HCT116 (cell line): ENCODE measurements at regions not wholly inside any gene's neighbourhood (a gene's known extent, or its start where the extent isn't known, plus 50 kb on each side); places are given as distances from the start of the nearest gene placed in this dataset.

Experiments used
- ATF3 ChIP-seq: IDR thresholded peaks from 2 replicates; pipeline ENCODE4 v1.6.1; 2012
- CBX3 ChIP-seq: IDR thresholded peaks from 2 replicates; pipeline ENCODE4 v1.6.1; 2012; ENCODE audit warnings: low read depth
- CTCF ChIP-seq, 3 experiments: fragments of 200-600 bp in 1 of 3; sonication (generic) in 1 of 3; IDR thresholded peaks in 2 of 3; conservative IDR thresholded peaks in 1 of 3; 2 replicates each; pipeline ENCODE4 v1.5.1; 2012 to 2017; ENCODE audit warnings: low read depth in 2 of 3, low read length in 2 of 3, antibody characterized with exemption in 1 of 3, borderline replicate concordance in 1 of 3, control low read depth in 1 of 3, mild to moderate bottlenecking in 1 of 3, mixed read lengths in 1 of 3, mixed run types in 1 of 3, moderate library complexity in 1 of 3; ENCODE audit not compliant: insufficient read depth in 1 of 3
- EGR1 ChIP-seq: IDR thresholded peaks from 2 replicates; pipeline ENCODE4 v1.6.1; 2012; ENCODE audit warnings: low read depth
- EZH2 ChIP-seq: fragments of 200-600 bp; sonication (generic); IDR thresholded peaks from 2 replicates; pipeline ENCODE4 v1.6.1; 2017; ENCODE audit warnings: antibody characterized with exemption, mixed run types
- JUND ChIP-seq: IDR thresholded peaks from 2 replicates; pipeline ENCODE4 v1.6.1; 2012
- MAX ChIP-seq: IDR thresholded peaks from 2 replicates; pipeline ENCODE4 v1.6.1; 2012
- POLR2A ChIP-seq: IDR thresholded peaks from 2 replicates; pipeline ENCODE4 v1.7.0; 2011; ENCODE audit warnings: borderline replicate concordance; ENCODE audit not compliant: insufficient read depth, insufficient read length; ENCODE audit errors: extremely low read depth
- POLR2AphosphoS5 ChIP-seq: IDR thresholded peaks from 2 replicates; pipeline ENCODE4 v1.6.1; 2011; ENCODE audit warnings: mild to moderate bottlenecking, low read depth, low read length, moderate library complexity
- REST ChIP-seq: IDR thresholded peaks from 2 replicates; pipeline ENCODE4 v1.6.1; 2012; ENCODE audit warnings: low read depth
- SRF ChIP-seq: IDR thresholded peaks from 2 replicates; pipeline ENCODE4 v1.6.1; 2012; ENCODE audit warnings: low read depth

GRCh38 chr3:68676136-68676535 is 256.2 kb downstream of the TAFA4 start:
- TF ChIP-seq CTCF (IDR thresholded peaks at IDR 0.05 in 2 of 3, conservative IDR thresholded peaks at IDR 0.05 in 1 of 3; ENCODE audit: borderline replicate concordance in 1 of 3, insufficient read depth in 1 of 3, low read depth in 2 of 3, low read length in 2 of 3), result no peak
- no peak for TF ChIP-seq JUND
- no peak for TF ChIP-seq SRF
- TF ChIP-seq POLR2A, result no peak
- TF ChIP-seq EGR1, result no peak
- no peak for TF ChIP-seq POLR2AphosphoS5
- no peak for TF ChIP-seq ATF3
- TF ChIP-seq MAX, result no peak
- no peak for TF ChIP-seq EZH2
- no peak for TF ChIP-seq REST
- TF ChIP-seq CBX3, result no peak
